ELR (cell line): ENCODE measurements at regions not wholly inside any gene's neighbourhood (a gene's known extent, or its start where the extent isn't known, plus 50 kb on each side); places are given as distances from the start of the nearest gene placed in this dataset.

Source experiments
- DNase-seq: peaks from one replicate; pipeline ENCODE4 v3.0.0-alpha.2; 2015; ENCODE audit warnings: low read depth

DNA sequence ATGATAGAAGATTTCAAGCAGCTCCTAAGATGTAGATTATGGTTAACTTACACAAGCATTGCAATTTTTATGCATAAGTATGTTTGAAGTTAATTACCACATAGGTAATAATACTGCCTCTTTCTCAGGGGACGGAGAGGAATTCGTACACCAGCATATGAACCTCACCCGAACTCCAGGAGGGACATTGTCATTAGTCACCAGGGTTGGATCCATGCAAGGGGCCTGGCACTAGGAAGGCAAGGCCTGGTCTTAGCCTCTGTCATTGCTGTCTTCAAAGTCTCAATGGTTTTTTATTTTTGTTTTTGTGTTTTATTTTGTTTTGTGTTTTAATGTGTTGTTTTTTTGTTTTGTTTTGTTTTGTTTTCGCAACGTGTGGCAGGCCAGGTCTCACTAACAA, 145.6 kb upstream of the PPP2R2D start:
- no peak for DNase-seq

DNA sequence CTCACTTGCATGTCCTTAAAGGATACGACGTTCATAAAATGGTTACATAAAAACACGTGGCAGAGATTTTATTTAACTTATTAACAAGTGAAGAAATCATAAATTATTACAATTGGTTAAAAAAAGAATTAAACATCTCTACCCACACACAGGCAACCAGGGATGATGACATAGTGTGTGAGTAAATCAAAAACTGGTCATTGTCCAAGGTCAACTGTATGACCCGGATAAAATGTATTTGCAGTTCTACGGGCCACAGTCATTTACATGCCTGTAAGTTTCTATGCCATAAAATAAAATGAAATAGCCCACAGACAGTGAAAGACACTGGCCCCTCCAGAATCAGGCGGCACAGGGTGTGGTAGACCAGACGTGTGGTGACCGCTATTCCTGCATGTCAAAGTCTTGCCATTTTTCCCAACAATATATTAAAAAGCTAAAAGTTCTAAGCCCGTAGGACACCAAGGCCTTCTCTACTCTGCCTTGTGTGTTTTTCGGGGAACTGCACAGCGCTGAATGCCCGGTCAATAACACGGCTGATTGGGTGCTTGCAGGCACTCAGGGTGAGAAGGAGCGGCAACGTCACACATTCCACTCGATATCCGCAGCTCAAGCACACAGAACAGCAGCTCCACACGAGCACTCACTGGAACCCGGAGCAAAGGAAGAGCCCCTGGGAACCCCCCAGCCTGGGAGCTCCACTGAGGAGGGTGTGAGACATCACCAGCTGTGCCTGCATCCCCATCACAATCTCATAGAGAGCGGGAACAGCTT, 143.3 kb upstream of the PPP2R2D start:
- no peak for DNase-seq

DNA sequence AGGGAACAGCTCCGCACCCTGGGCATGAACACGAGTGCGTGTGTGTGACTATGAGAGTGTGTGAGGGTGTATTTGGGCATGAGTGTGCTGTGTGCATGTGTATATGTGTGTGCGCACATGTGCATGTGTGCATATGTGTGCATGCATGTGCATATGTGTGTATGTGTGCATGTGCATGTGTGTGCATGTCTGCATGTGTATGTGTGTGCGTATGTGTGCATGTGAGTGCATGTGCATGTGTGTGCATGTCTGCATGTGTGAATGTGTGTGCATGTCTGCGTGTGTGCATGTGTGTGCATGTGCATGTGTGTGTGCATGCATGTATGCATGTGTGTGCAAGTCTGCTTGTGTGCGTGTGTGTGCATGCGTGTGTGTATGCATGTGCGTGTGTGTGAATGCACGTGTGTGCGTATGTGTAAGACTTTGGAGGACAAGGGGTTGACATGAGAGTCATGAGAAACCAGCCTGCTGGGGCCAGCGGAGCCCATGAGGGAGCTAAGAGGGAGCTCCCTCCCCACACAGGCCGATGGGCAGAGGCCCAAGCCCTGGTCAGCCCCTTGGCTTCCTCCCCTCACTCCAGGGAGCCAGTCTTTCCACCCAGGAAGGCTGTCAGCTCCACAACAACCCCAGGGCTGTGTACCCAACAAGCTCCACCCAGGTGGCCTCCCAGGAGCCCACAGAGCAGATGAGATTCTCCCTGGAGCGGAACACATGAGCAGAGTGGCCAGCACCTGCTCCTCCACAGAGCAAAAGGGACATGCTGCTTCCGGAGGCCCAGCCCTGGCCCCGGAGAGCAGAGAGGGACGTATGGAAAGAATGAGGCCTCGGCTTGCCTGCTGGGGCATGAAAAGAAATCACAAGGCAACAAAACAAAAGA, 142.5 kb upstream of the PPP2R2D start:
- no peak for DNase-seq

DNA sequence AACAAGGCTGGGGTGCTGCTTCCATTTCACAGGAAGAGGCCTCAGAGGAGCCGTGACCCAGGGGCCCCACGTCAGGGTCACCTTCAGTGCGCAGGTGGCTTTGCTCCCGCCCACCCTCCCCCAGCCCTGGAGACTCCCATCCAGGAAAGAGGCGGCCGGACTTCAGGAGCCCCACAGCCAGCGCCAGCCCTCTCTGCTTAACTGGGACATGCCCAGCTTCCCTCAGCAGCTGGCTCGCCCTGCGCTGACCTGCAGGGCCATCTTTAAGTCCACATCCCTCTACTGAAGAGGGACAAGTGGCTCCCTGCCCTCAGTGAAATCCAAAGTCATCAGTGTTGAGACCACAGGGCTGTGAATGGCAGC, 141.9 kb upstream of the PPP2R2D start:
- DNase-seq = no peak

DNA sequence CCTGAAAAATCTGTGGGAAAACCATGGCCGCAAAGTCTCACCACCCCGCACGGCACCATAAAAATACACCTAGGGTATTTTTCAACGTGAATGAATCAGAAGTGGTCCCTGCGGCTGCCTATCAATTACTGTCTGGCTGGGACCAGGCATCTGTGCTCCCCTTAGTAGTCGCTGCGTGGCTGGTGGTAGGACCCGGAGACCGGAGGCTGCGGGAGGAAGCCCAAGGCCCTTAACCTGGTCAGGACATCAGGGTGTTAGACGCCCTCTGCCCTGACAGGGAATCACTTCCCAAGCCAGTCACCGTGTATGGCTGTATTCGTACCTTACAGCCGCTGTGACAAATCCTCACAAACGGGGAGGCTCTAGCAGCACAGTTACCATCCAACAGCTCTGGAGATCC, 141.5 kb upstream of the PPP2R2D start:
- no peak for DNase-seq

DNA sequence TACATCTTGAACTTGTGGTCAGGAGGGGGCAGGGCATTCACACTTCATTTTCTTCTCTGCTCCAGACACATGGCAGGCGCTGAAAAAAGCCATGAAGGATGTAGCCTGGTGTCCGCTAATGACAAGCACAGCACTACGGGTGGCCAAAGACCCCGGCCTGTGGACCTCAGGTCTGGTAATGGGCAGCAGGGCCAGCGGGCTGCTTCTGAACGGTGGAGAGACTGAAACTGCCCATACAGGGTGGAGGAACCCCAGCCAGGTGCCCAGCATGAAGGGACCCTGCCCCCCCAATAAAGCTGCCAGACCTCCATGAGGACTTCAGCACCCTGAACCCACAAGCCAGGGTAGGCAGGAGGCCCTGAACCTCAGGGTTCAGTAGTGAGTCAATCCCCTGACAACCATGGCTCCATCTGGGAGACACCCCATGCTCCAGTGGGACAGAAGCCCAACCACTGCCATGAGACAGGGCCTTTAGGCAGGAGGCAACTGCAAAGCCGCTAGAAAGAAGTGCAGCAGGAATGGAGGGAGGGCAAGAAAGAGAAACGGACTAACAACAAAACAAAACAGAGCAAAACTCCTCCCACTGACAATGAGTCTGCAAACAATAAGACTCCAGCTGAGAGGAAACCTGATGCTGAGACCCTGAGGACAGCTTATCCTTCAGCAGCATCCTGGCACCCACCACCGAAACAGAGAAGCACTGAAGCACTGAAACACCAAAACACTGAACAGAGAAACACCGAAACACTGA, 140.2 kb upstream of the PPP2R2D start:
- DNase-seq = no peak

DNA sequence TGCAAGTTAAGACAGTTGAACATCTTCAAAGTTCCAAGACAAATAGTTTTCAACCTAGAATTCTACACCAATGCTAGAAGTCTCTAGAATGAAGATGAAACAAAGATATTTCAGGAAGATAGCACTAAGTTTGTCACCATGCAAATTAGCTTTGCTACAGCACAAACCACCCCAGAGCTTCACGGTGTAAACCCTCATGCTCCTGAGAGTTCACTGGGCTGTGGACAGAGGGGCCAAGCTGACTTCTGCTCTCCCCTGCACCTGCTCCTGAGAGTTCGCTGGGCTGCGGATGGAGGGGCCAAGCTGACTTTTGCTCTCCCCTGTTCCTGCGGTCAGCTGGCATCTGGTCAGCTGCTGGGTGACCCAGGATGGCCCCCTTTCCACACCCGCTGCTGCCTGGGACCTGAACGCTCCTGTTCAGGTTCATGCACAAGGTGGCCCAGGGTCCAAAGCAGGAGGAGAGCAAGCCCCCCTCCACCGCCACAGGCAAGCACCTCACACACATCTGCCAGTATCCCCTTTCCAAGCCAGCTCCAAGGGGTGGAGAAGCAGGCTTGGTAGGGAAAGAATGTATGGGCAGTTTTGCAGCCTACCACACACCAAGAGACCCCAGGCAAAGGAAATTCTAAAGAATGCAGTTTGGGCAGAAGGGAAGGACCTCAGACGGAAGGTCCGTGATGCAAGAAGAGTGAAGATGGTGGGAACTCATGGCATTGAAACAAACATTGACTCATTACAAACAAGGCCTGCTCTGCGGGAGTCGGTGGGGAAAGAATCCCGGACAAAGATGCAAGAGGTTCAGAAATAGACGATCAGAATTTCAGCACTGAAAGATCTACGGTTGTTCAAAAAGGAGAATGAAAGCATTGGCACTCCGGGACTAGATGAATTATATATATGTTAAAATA, 137.8 kb upstream of the PPP2R2D start:
- DNase-seq = no peak

DNA sequence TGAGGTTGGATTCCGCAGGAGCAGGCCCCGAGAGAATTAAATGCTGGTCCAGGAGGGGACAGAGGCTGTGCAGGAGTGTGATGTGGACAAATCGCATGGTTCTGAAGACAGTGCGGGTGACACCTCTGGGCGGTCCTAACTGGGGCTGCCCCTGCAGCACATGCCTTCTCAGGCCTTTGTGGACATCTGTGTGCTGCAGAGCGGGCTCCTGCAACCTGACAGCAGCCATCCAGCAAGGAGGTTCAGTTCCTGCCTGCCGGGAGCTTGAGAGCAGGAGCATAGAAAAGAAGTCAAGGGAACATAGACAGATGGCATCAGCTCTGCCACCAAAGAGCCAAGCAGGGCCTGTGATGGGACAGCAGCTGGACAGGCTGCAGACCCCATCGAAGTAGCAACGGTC, 135.9 kb upstream of the PPP2R2D start:
- DNase-seq = no peak

DNA sequence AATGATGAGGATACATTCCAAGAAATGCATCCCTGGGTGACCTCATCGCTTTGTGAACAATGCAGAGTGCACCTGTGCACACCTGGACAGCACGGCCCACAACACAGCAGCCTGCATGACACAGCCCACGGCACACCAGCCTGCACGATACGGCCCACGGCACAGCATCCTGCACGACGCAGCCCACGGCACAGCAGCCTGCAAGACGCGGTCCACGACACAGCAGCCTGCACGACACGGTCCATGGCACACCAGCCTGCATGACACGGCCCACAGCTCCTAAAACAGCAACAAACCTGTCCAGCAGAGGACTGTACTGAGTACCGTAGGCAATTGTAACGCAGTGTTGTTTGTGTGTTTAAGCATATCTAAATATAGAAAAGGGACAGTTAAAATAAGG, 134.7 kb upstream of the PPP2R2D start:
- DNase-seq = no peak

DNA sequence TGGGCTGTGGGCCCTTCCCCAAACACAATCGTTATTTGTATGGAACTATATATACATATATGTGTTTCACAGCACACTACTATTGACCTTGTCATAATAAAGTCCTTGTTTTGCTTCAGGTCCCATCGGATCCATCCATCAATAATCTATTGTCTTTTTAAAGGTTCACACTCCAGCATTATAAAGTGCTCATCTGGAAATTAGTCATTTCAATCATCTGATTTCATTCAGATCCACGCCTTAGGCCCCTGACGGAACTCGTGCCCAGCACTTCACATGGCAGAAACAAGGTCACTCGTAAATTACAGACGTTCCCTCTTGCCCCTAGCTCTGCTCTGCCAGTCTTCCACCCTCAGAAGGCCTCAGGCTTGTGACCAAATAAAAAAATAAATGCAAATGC, 133.1 kb upstream of the PPP2R2D start:
- no peak for DNase-seq

DNA sequence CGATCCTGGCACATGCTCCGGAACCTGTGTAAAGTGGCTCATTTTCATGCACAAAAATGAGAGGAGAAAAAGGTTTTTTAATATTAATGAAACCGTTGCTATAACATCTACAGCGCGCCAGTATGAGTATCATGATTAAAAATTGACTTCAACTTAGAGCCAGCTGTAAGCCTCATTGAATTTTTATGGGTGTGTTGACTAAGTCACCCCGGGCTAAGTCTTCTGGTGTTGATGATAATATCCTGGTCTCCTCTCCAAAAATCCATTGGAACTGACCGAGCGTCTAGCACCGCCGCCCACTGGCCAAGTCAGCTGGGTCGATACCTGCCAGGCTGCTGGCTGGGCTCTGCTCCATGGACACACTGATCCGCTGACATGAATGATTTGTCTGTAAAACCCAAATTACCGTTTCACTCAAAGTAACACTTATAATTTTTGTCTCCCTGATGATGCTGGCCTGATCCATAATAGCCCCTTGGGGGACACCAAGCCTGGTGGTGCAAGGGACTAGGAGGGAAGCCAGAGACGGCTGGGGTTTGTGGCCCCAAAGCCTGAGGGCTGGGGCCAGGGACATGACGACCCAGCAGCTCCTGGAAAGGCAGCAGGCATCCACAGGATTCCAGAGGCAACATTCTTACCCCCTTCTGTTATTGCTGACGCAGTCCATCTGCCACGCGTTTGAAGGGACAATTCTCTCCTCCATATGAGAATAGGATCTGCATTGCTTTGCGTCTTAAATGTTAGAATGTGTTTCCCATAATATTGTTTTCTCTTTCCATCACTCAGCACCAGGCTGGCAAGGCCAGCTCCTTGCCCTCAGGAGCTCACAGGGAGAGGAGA, 131.0 kb upstream of the PPP2R2D start:
- DNase-seq = no peak

DNA sequence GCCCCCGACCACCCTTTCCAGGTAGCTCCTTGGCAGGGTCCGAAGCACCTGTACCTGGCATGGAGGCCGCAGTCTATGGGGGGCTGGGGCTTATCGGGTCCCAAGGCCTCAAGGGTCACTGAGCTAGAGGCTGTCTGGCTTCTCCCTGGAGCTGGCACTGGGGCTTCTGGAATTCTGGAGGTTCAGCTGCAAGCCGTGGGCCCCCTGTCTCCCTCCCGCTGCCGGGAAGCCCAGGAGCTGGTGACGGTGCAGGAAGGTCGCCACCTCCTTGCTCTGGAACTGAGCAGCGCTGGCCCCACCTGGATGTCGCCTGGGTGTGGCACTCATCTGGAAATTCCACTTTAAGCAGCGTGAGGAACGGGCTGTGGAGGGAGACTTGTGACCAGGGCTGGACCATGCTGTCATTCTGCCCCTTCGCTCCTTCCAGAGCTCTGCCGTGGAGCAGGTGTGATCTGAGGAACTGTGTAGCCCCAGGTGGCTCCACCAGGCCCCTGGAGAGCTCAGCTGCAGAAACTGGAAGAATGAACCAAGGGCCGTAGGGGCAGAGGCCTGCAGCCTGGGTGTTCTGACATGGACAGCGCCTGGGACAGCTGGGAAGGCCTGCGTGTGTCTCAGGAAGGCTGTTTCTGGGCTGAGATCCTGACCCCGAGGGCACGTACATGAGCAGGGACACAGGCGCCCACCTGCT, 129.7 kb upstream of the PPP2R2D start:
- no peak for DNase-seq

DNA sequence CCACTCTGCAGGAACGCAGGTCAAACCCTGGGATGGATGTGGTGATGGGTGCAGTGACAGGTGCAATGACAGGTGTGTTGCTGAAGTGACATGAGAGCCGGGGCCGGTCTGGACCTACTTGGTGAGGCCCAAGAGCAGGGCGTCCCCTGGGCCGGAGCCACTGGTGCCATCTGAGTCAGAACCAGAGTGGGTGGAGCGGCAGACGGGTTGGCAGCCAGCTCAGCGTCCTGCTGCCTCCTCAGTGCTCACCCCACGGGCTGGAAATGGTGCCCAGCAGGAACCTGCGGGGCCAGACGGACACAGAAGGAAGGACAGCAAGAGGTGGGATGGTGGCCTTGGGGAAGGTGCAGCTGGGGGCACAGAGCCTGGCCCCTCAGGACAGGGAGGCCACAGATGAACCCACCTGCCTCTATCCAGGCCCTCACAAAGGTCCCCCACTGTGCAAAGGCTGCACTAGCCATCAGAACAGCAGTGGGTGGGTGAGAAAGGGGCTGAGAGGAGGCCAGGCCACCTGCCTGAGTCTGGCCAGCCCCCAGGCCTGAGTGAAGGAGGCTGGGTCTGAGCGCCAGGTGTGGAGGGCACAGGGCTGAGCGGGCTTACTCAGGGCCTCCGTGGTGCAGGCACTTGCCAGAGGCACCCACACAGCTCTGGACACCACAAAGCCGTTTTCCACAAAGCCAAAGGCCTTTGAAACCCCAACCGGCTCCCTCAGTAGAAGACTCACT, 129.0 kb upstream of the PPP2R2D start:
- no peak for DNase-seq

DNA sequence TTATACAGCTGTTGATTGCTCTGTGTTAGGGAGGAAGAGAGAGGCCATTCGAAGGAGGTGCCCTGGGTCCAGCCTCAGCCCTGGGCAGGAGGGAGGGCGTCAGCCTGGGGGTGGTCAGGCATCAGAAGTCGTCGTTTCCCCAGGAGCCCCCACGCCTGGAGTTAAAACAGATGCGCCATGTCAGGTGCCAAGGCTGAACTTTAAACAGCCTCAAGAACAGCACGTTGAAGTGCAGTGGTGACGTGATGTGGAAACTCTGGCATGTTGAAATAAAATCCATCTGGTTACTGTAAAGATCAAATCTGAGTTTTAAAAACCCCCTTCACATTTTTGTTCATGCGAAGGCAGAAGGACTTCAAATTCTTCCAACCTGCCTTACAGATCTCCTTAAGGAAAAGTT, 128.4 kb upstream of the PPP2R2D start:
- DNase-seq = no peak

DNA sequence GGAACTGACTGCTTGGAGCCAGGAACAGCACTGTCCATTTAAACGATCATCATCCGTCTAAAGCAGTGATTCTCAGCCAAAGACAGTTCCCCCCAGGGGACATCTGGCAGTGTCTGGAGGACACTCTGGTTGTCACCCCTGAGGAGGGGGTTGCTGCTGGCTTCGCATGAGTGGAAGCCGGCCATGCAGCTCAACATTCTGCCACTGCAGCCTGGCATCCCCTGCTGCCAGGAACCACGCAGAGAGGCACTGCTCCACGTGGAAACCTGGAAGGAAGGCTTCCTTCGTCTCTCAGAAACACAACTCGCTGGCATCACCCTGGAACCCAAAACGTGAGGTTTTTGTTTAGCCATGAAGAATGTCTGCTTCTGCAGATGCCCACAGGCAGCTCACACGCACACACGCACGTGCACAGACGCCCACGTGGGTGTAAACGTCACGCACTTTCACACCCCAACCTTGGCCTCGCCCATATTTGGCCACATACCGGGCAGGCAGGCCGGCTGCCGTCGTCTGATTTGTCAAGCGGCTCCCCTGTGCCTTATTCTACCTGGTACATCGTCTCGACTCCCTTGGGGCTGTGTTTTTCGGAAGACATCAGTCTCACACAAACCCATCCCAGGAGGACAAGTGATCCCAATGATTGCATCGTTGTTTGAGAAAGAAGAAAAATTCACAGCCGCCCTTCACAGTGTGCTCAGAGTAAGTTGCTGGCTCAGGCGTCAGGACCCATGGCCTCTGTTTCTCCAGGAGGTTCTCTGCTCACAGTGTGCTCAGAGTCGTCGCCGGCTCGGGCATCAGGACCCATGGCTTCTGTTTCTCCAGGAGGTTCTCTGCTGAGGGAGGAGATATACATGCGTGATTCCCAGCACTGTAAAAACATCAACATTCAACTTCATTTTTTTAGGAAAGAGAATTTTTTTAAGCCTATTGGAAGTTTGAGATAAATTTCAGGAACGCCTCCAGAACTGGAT, 127.2 kb upstream of the PPP2R2D start:
- no peak for DNase-seq

DNA sequence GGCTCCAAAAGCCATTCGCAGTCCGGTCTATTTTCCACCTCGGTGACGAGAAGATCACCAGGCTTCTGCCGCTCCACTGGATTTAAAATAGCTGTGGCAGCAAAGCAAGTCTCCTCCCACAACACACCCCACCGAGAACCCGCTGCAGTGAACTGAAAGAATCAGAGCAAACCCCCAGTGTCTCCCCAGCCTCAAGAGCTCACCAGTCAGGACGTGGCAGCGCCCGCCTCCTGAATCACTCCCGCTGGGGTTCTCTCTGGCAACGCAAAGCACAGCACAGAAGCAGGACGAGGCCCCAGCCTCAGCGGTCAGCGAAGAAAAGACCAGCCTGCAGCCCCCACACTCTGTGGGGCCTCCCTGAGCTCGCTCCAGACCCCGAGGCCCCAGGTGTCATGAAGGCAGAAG, 126.1 kb upstream of the PPP2R2D start:
- no peak for DNase-seq

DNA sequence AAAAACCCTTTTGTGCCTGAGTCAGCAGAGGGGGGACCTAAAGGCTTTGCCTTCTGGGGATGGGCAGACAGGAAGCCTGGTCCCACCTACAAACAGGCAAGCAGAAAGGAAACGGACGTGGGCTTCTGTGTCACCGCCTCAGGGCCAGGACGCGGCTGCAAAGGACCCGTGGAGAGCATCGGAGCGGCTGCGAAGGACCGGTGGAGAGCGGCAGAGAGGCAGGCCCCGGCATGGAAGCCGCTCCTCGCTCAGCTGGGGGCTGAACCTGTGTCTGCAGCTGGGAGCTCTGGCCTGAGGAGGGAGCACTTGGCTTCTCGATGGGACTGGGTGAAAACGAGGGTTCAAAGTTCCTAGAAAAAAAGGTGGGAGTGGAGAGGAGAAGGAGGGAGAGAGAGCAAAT, 125.4 kb upstream of the PPP2R2D start:
- no peak for DNase-seq

DNA sequence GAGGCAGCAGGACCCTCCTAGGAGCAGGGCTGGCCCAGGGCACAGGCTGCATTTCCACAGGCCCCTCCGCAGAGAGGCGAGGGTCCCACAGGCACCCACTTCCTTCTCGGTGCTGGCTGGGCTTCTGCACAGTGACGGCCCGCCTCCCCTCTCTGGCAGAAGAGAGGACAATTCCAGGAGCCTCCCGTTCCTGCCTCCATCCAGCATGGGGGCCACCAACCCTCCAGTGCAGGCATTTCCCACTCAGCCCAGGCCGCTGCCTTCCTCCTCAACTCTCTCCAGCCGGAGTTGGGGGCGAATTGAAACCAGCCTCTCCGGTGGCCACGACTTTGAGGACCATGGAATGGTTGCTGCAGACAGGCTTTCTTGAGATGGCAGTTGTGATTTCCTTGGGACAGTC, 125.0 kb upstream of the PPP2R2D start:
- DNase-seq = no peak
